ENCODE measurements at regions not wholly inside any gene's neighbourhood (a gene's known extent, or its start where the extent isn't known, plus 50 kb on each side); places are given as distances from the start of the nearest gene placed in this dataset.

DNA sequence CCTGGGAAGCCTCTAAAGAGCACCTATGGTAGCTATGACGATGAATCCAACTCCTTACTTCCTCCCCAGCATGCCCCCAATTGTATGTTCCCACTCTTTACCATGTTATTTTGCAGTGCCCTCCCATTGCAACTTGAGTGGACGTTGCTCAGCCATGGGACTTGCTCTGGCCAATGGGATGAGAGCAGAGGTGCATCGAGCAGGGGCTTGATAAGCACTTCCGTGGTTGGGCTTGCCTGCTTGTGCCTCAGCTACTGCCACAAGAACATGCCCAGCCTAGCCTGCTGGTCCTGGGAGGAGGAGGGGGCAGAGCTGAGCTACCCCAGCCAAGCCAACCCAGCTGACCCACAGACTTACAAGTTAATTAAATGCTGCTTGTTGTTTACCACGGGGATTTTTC lies 71.1 kb upstream of the CTNNBL1 start:
- Histone ChIP-seq H3K27me3 (ENCODE audit: control insufficient read depth, insufficient read depth, low read length) (peaks cover 9% of the 10 kb centered on the region), H3K27ac (ENCODE audit: low read length) (no peak overlapping the region), H3K4me1 (ENCODE audit: control insufficient read depth, low read depth, low read length) (no peaks in the 10 kb centered on the region), H3K36me3 (ENCODE audit: control insufficient read depth, low read depth, low read length) (no peaks in the 10 kb centered on the region), H3K9me3 (ENCODE audit: control insufficient read depth, low read depth, low read length) (no peaks in the 10 kb centered on the region), H3K9ac (ENCODE audit: low read length) (no peak overlapping the region), H3K4me3 (ENCODE audit: low read length) (no peak overlapping the region)

DNA sequence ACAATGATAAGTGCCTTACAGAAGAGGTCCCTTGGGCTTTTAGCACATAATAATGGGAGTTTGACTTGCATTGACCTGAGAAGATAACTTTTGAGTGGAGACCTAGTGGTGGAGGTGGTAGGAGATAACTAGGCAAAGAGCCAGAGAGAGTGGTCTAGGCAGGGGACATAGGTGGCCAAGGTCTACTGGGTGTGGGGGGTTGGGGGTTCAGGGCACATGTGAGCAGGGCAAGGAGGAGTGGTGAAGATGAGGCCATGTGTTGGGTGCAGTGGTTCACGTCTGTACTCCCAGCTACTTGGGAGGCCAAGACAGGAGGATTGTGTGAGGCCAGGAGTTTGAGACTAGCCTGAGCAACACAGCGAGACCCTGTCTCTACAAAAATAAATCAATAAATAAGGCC lies 74.3 kb upstream of the CTNNBL1 start:
- no peaks in the 10 kb centered on the region for H3K27me3 ChIP-seq (ENCODE audit: control insufficient read depth, insufficient read depth, low read length)
- no peaks in the 10 kb centered on the region for H3K9me3 ChIP-seq (ENCODE audit: control insufficient read depth, low read depth, low read length)
- no peak overlapping the region for H3K4me3 ChIP-seq (ENCODE audit: low read length)
- H3K36me3 ChIP-seq (ENCODE audit: control insufficient read depth, low read depth, low read length), result no peaks in the 10 kb centered on the region
- no peak overlapping the region for H3K9ac ChIP-seq (ENCODE audit: low read length)
- no peak overlapping the region for H3K27ac ChIP-seq (ENCODE audit: low read length)
- H3K4me1 ChIP-seq (ENCODE audit: control insufficient read depth, low read depth, low read length), result no peaks in the 10 kb centered on the region

DNA sequence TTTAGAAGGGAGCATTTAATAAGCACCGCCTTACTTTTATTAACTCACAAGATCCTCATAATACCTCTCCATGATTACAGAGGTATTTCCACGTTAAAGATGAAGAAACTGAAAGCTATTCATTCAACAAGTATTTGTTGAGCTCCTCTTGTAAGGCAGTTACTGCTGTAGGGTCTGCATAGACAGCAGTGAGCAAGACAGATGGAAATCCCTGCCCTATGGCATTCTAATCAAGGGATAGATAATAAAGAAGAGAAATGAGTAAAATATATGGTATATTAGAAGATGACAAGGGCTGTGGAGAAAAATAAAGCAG lies 77.8 kb upstream of the CTNNBL1 start:
- H3K9me3 ChIP-seq (ENCODE audit: control insufficient read depth, low read depth, low read length), result no peaks in the 10 kb centered on the region
- H3K27me3 ChIP-seq (ENCODE audit: control insufficient read depth, insufficient read depth, low read length), result no peaks in the 10 kb centered on the region
- H3K4me3 ChIP-seq (ENCODE audit: low read length), result no peak overlapping the region
- no peaks in the 10 kb centered on the region for H3K4me1 ChIP-seq (ENCODE audit: control insufficient read depth, low read depth, low read length)
- H3K9ac ChIP-seq (ENCODE audit: low read length), result no peak overlapping the region
- H3K27ac ChIP-seq (ENCODE audit: low read length), result no peak overlapping the region
- no peaks in the 10 kb centered on the region for H3K36me3 ChIP-seq (ENCODE audit: control insufficient read depth, low read depth, low read length)

DNA sequence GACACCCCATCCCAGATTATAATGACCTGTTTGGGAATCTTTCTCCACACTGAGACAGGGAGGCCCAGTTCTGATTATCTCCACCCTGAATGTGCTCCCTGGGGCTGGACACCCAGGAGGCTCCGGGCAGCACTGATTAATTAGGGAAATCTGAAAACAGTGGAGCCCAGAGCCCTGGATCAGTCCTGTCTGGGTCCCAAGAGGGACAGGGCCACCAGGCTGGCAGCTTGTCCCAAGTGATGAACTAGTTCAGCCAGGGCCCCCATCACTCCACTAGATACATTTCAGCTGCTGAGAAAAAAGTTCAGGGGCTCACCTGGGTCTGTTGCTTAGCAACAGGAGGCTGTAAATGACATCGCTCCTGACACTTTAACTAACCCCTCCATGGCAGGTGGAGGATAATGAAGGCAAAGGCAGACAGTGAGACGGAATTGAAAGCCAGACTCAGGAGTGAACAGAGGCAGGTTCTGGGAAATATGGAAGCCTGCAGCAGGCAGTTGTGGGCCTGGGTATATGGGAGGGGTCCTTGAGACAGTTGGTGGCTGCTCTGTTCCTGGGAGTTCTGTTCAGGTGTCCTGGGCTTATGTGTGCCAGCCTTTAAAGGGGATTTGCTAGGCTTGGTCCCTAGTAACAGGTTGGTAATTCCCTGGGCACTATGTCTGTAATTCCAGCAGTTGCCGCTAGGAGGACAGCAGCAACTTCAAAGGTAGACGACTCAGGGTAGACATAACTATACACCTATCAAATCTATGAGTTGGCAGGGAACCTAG lies 78.3 kb upstream of the CTNNBL1 start:
- Histone ChIP-seq H3K9me3 (ENCODE audit: control insufficient read depth, low read depth, low read length) (no peaks in the 10 kb centered on the region), H3K27me3 (ENCODE audit: control insufficient read depth, insufficient read depth, low read length) (no peaks in the 10 kb centered on the region), H3K4me3 (ENCODE audit: low read length) (no peak overlapping the region), H3K4me1 (ENCODE audit: control insufficient read depth, low read depth, low read length) (no peaks in the 10 kb centered on the region), H3K36me3 (ENCODE audit: control insufficient read depth, low read depth, low read length) (no peaks in the 10 kb centered on the region), H3K9ac (ENCODE audit: low read length) (no peak overlapping the region), H3K27ac (ENCODE audit: low read length) (no peak overlapping the region)

DNA sequence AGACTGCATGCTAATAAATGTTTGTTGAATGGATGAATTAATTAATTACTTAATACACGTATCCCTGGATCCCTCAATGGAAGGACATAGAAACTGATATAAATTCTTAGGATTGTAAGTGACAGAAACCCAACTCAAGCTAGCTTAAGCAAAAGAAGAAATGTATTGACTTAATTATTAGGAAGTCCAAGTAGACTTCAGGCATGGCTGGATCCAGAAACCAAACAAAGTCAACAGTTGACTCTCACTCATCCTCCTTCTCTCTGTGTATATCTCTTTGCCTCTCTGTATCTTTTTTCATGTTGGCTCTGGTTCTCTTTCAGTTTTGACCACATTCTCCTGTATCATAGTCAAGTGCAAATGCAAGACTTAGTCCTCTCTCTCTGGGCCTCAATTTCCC lies 82.0 kb upstream of the CTNNBL1 start:
- Histone ChIP-seq H3K9me3 (ENCODE audit: control insufficient read depth, low read depth, low read length) (no peaks in the 10 kb centered on the region), H3K9ac (ENCODE audit: low read length) (no peak overlapping the region), H3K27ac (ENCODE audit: low read length) (no peak overlapping the region), H3K36me3 (ENCODE audit: control insufficient read depth, low read depth, low read length) (no peaks in the 10 kb centered on the region), H3K27me3 (ENCODE audit: control insufficient read depth, insufficient read depth, low read length) (no peaks in the 10 kb centered on the region), H3K4me3 (ENCODE audit: low read length) (no peak overlapping the region), H3K4me1 (ENCODE audit: control insufficient read depth, low read depth, low read length) (no peaks in the 10 kb centered on the region)

DNA sequence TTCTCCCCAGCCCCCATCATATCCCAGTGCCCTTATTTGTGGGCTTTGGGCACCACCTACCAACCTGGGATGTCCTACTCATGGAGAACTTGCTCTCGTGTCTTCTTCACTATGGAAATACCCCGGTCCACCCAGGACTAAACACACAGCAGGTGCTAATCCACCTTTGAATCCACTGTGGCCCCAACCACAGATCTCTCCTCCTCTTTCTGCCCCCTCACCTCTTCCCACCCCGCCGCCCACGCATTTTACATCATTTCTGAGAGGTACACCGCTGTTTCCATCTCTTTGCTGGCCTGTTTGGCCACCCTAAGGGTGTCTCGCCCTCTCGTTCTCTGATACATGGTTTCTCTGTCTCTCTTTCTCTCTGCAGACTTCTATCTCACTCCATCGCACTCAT lies 82.5 kb upstream of the CTNNBL1 start:
- Histone ChIP-seq H3K9me3 (ENCODE audit: control insufficient read depth, low read depth, low read length) (no peaks in the 10 kb centered on the region), H3K9ac (ENCODE audit: low read length) (no peak overlapping the region), H3K36me3 (ENCODE audit: control insufficient read depth, low read depth, low read length) (no peaks in the 10 kb centered on the region), H3K4me1 (ENCODE audit: control insufficient read depth, low read depth, low read length) (no peaks in the 10 kb centered on the region), H3K27me3 (ENCODE audit: control insufficient read depth, insufficient read depth, low read length) (no peaks in the 10 kb centered on the region), H3K27ac (ENCODE audit: low read length) (no peak overlapping the region), H3K4me3 (ENCODE audit: low read length) (no peak overlapping the region)

DNA sequence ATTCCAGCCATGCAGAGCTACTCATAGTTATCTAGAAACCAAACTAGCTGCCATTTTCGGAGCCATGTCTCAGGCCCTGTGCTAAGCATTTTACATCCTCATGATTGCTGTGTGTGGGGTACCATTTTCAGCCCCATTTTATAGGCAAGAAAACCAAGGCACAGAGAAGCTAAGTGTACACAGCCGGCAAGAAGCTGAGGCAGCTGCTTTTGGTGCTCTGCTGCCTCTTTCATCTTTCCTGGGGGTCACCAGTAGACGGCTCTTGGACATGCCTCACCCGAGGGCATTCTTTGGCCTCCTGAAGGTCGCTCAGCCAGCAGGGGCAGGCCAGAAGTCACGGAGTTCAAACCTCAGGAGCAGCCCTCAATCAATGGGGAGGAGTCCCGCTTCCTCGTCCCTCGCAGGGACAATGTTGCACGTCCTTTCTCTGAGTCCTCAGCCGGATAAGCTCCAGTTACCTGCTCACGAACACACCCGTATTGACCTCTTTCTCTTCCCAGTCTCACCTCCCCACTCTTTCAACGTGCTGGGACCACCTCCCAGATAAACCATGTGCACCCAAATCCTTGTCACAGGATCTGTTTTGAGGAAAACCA lies 82.6 kb upstream of the BLCAP start:
- Histone ChIP-seq H3K9me3 (ENCODE audit: control insufficient read depth, low read depth, low read length) (no peaks in the 10 kb centered on the region), H3K9ac (ENCODE audit: low read length) (no peak overlapping the region), H3K27me3 (ENCODE audit: control insufficient read depth, insufficient read depth, low read length) (no peaks in the 10 kb centered on the region), H3K4me1 (ENCODE audit: control insufficient read depth, low read depth, low read length) (no peaks in the 10 kb centered on the region), H3K36me3 (ENCODE audit: control insufficient read depth, low read depth, low read length) (no peaks in the 10 kb centered on the region), H3K4me3 (ENCODE audit: low read length) (no peak overlapping the region), H3K27ac (ENCODE audit: low read length) (no peak overlapping the region)

DNA sequence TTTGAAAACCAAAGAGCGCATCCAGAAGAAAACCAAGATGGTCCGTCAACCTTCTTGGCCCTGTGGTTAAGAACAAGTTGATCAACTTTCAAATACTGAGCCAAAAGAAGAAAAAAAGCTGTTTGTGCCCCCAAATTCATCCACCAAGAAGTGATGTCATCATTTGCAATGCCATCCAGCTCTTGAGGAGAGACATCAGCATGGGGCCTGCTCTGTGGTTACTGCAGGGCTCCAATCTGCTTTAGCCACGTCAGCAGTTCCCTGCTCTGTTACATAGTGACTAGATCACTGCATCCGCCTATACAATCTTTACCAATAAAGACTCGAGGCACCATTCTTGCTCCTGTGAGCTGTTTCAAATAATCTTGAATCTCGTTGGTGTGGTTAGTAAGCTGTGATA lies 75.0 kb upstream of the BLCAP start:
- Histone ChIP-seq H3K4me3 (ENCODE audit: low read length) (no peak overlapping the region), H3K27ac (ENCODE audit: low read length) (no peak overlapping the region), H3K36me3 (ENCODE audit: control insufficient read depth, low read depth, low read length) (no peaks in the 10 kb centered on the region), H3K27me3 (ENCODE audit: control insufficient read depth, insufficient read depth, low read length) (no peaks in the 10 kb centered on the region), H3K9ac (ENCODE audit: low read length) (no peak overlapping the region), H3K9me3 (ENCODE audit: control insufficient read depth, low read depth, low read length) (no peaks in the 10 kb centered on the region), H3K4me1 (ENCODE audit: control insufficient read depth, low read depth, low read length) (peaks cover 8% of the 10 kb centered on the region)

DNA sequence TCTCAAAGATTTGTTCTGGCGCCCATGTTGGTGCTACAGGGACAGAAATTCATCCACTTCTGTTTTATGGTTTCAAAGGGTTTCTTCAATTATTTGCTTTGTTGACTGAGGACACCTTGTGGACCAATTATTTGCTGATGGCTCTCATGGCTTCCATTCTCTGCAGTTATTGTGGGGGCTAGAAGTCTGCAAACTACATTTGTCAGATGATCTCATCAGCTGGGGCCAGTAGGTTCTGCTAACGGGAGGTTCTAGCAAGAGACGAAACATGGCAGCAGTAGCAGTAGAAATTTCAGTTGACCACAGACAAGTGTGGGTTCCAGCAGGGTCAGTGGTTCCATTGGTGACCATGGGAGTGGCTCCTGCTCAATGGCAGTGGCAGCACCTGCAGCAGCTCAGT lies 72.8 kb upstream of the BLCAP start:
- Histone ChIP-seq H3K36me3 (ENCODE audit: control insufficient read depth, low read depth, low read length) (no peaks in the 10 kb centered on the region), H3K27me3 (ENCODE audit: control insufficient read depth, insufficient read depth, low read length) (no peaks in the 10 kb centered on the region), H3K4me1 (ENCODE audit: control insufficient read depth, low read depth, low read length) (peaks cover 8% of the 10 kb centered on the region), H3K9ac (ENCODE audit: low read length) (no peak overlapping the region), H3K4me3 (ENCODE audit: low read length) (no peak overlapping the region), H3K9me3 (ENCODE audit: control insufficient read depth, low read depth, low read length) (no peaks in the 10 kb centered on the region), H3K27ac (ENCODE audit: low read length) (no peak overlapping the region)

DNA sequence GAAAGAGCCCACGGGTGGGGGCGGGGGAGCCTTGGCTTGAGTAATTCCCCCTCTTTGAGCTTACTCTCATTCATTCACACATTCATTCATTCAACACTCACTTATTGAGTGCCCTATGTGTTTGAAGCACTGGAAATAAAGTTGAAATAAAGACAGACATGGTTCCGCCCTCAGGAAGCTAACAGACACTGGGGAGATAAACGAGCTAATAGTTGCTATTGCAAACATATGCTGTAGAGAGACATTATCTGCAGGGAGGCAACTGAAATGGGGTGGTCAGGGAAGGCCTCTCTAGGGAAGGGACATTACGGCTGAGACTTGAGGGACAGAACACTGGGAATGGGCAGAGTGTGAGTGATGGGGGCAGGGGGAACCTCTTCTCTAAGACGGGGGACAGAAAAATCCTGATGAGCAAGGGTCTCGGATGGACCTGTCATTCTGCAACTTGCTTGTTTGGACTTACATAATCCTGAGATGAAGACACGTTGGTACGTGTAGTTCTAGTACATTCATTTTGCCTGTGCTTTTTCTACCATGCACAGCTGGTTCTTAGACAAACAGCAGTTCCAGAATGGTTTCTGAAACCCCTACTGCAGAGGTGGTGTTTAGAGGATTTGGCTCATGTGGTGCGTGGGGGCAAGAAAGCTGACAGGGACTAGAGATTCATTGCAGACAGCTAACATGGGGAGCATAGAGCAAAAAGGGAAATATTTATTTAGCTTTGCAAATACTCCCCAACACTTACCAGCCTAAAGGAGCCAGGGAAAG lies 71.1 kb upstream of the BLCAP start:
- no peaks in the 10 kb centered on the region for H3K36me3 ChIP-seq (ENCODE audit: control insufficient read depth, low read depth, low read length)
- no peaks in the 10 kb centered on the region for H3K27me3 ChIP-seq (ENCODE audit: control insufficient read depth, insufficient read depth, low read length)
- H3K4me1 ChIP-seq (ENCODE audit: control insufficient read depth, low read depth, low read length), result peaks cover 8% of the 10 kb centered on the region
- H3K27ac ChIP-seq (ENCODE audit: low read length), result no peak overlapping the region
- H3K4me3 ChIP-seq (ENCODE audit: low read length), result peak overlapping the region; percentile 48
- H3K9me3 ChIP-seq (ENCODE audit: control insufficient read depth, low read depth, low read length), result no peaks in the 10 kb centered on the region
- H3K9ac ChIP-seq (ENCODE audit: low read length), result no peak overlapping the region

DNA sequence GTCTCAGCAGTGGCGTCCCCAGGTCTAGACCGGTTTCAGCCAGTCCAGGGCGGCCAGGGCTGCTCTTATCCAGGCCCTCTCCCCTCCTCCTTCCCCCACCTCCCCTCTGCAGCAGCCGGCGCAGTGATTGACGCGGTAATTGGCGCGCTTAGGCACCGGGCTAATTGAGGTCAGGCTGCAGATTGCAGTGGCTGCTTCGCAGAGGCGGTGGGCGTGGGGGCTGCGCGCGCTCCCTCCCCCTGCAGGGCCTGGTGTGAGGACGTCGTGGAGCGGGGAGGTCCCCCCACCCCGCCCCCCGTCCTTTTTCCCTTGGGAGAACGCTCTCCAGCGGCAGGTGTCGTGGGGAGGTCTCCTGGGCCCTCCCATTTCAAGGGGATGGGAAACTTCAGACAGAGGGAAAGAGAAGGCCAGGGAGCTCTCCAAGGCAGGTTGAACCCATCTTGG lies 70.4 kb upstream of the BLCAP start:
- Histone ChIP-seq H3K36me3 (ENCODE audit: control insufficient read depth, low read depth, low read length) (no peaks in the 10 kb centered on the region), H3K4me1 (ENCODE audit: control insufficient read depth, low read depth, low read length) (peaks cover 8% of the 10 kb centered on the region), H3K9ac (ENCODE audit: low read length) (peak overlapping the region; percentile 61), H3K27me3 (ENCODE audit: control insufficient read depth, insufficient read depth, low read length) (no peaks in the 10 kb centered on the region), H3K9me3 (ENCODE audit: control insufficient read depth, low read depth, low read length) (no peaks in the 10 kb centered on the region), H3K27ac (ENCODE audit: low read length) (no peak overlapping the region), H3K4me3 (ENCODE audit: low read length) (peak overlapping the region; percentile 48)

Measured in iPS-18a (cell line).